Activated T-helper 2 cell treated with anti-CD3 and anti-CD28 coated beads, Interferon-gamma antibody, Interleukin-2, Interleukin-4, amounts not matched to agents 10 μg/mL and 5 μg/mL and 100 μg/mL, durations not matched to agents 14 hours and 24 hours and 36 hours (primary cell): ENCODE measurements at regions not wholly inside any gene's neighbourhood (a gene's known extent, or its start where the extent isn't known, plus 50 kb on each side); places are given as distances from the start of the nearest gene placed in this dataset.

Source experiments
- DNase-seq: peaks from one replicate; pipeline ENCODE4 v3.0.0; 2021; ENCODE audit warnings: low spot score
- H3K27ac Mint-ChIP-seq: one replicate; pipeline ENCODE4 v1.8.0; 2021; ENCODE audit warnings: mixed read lengths
- H3K27me3 Mint-ChIP-seq: one replicate; pipeline ENCODE4 v1.8.0; 2021; ENCODE audit warnings: low read depth, mixed read lengths
- H3K36me3 Mint-ChIP-seq: one replicate; pipeline ENCODE4 v1.8.0; 2021; ENCODE audit warnings: low read depth, mixed read lengths
- H3K4me1 Mint-ChIP-seq: one replicate; pipeline ENCODE4 v1.8.0; 2021; ENCODE audit warnings: low read depth, mixed read lengths
- H3K4me3 Mint-ChIP-seq: one replicate; pipeline ENCODE4 v1.8.0; 2021; ENCODE audit warnings: low read depth, mild to moderate bottlenecking, moderate library complexity, mixed read lengths
- H3K9me3 Mint-ChIP-seq: one replicate; pipeline ENCODE4 v1.8.0; 2021; ENCODE audit warnings: mixed read lengths
- intact Hi-C: fragments of 100-400 bp; cut with micrococcal nuclease; formaldehyde crosslinking; loops from one replicate; pipeline ENCODE4 v1.15.1; 2023

DNA sequence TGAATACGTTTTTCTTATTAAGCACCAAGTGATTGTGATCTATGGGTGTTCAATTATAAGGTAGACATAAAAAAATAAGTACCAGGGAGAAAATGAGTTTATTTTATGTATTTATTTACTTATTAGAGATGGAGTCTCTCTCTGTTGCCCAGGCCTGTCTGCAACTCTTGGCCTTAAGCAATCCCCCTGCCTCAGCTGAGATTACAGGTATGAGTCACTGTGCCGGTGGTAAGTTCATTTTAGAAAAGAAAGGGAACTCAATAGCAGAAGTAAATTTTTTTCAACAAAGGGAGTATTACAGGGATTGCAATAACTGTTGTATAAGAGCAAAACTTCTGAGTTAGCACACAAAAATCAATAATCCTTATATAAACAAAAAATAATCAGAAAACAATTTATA lies 98.7 kb upstream of the FUT9 start:
- Mint-ChIP-seq H3K4me1 (no peaks in the 10 kb centered on the region), H3K9me3 (no peaks in the 10 kb centered on the region), H3K27me3 (no peaks in the 10 kb centered on the region), H3K27ac (no peak overlapping the region), H3K36me3 (no peaks in the 10 kb centered on the region), H3K4me3 (no peak overlapping the region)
- intact Hi-C loops = no loop called here
- DNase-seq = no peak

DNA sequence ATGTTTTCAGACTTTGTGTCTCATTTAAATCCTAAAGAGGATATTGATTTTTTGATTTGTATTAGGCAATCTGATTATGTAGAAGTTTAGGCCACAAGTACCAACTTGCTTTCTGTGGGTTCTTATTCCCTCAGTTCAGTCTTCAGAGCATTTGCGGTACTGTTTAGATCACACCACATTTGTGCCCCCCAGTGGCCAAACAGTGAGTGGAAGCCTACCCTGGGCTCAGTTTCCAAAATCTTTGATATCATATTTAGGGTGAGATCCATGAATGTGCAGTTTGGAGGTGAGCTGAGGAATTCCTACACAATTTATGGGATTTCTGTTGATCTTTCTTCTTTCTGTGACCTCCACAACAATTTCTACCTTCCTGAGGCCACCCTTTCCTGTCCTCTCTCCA lies 92.3 kb upstream of the FUT9 start:
- no peaks in the 10 kb centered on the region for H3K9me3 Mint-ChIP-seq
- no peak overlapping the region for H3K27ac Mint-ChIP-seq
- no peaks in the 10 kb centered on the region for H3K36me3 Mint-ChIP-seq
- intact Hi-C loops = loop anchor here (2.0 to 5.0 kb wide), 2 partner anchors 491 to 721 kb away; no protein-coding TSS in a partner anchor
- no peak overlapping the region for H3K4me3 Mint-ChIP-seq
- DNase-seq = no peak
- H3K4me1 Mint-ChIP-seq = no peaks in the 10 kb centered on the region
- no peaks in the 10 kb centered on the region for H3K27me3 Mint-ChIP-seq

- intact Hi-C loops = no loop called here
- Mint-ChIP-seq H3K4me3 (no peak overlapping the region), H3K9me3 (no peaks in the 10 kb centered on the region), H3K4me1 (no peaks in the 10 kb centered on the region), H3K27me3 (no peaks in the 10 kb centered on the region), H3K27ac (no peak overlapping the region), H3K36me3 (no peaks in the 10 kb centered on the region)
- DNase-seq = no peak
Measured at GRCh38 chr6:95935736-95936135, 80.0 kb upstream of the FUT9 start.

DNA sequence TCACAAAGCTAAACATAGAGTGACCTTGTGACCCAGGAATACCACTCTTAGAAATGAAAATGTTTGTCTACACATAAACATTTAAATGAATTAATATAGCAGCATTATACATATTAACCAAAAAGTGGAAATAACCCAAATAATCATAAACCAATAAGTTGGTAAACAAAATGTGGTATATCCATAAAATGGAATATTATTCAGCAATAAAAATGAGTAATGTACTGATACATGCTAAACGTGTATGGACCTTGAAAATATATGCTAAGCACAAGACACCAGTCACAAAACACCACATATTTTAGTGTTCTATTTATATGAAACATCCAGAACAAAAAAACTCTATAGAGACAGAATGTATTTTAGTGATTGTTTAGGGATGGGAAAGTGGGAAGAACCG lies 68.9 kb upstream of the FUT9 start:
- Mint-ChIP-seq H3K9me3 (no peaks in the 10 kb centered on the region), H3K4me1 (no peaks in the 10 kb centered on the region), H3K4me3 (no peak overlapping the region), H3K27me3 (no peaks in the 10 kb centered on the region), H3K36me3 (no peaks in the 10 kb centered on the region), H3K27ac (no peak overlapping the region)
- DNase-seq = no peak
- intact Hi-C loops = no loop called here

GRCh38 chr6:95948324-95948723 lies 67.5 kb upstream of the FUT9 start:
- Mint-ChIP-seq H3K27ac (no peak overlapping the region), H3K36me3 (no peaks in the 10 kb centered on the region), H3K4me3 (no peak overlapping the region), H3K9me3 (no peaks in the 10 kb centered on the region), H3K4me1 (no peaks in the 10 kb centered on the region), H3K27me3 (no peaks in the 10 kb centered on the region)
- intact Hi-C loops = no loop called here
- no peak for DNase-seq

DNA sequence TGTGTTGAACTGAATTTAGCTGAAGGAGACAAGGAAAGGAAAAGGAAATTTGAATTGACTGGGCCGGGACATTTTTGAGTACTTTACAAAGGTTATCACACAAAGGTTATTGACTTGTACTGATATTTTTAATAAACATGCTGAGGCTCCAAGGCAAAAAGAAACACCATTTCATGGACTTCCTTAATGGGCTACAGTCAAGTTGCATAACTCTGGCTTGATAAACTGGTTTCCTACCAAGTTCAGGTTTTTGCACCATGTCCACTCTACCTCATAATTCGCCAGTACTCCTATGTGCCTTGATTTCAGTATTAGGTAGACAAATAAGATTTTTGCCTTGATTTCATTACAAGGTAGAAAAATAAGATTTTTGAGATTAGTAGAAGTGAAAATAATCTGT lies 65.8 kb upstream of the FUT9 start:
- no peaks in the 10 kb centered on the region for H3K36me3 Mint-ChIP-seq
- no peaks in the 10 kb centered on the region for H3K27me3 Mint-ChIP-seq
- no peaks in the 10 kb centered on the region for H3K9me3 Mint-ChIP-seq
- H3K4me1 Mint-ChIP-seq = no peaks in the 10 kb centered on the region
- H3K4me3 Mint-ChIP-seq = no peak overlapping the region
- intact Hi-C loops = no loop called here
- no peak overlapping the region for H3K27ac Mint-ChIP-seq
- DNase-seq = no peak

DNA sequence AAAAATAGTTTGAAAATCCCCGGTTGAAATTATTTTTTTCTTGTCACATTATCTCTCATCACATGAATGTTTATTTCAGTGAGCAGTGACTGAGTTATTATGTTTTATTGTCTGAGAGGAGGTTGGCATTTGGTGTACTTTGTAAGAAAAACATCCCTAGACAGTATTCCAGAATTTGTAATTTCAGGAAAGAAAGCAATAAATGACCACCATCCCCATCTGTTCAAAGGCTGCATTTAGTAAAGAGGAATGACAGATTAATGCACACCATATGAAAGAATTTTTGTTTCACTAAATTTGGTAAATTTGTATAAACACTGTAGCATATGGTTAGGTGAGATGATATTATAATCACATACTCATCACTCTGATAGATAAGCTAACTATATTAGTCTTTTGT lies 57.1 kb upstream of the FUT9 start:
- Mint-ChIP-seq H3K4me1 (no peaks in the 10 kb centered on the region), H3K27ac (no peak overlapping the region), H3K27me3 (no peaks in the 10 kb centered on the region), H3K9me3 (no peaks in the 10 kb centered on the region), H3K4me3 (no peak overlapping the region), H3K36me3 (no peaks in the 10 kb centered on the region)
- intact Hi-C loops = no loop called here
- DNase-seq = no peak

GRCh38 chr6:95959261-95959660 lies 56.5 kb upstream of the FUT9 start:
- Mint-ChIP-seq H3K4me1 (no peaks in the 10 kb centered on the region), H3K27me3 (no peaks in the 10 kb centered on the region), H3K27ac (no peak overlapping the region), H3K4me3 (no peak overlapping the region), H3K36me3 (no peaks in the 10 kb centered on the region), H3K9me3 (no peaks in the 10 kb centered on the region)
- intact Hi-C loops = no loop called here
- DNase-seq = no peak
